ENCODE measurements at regions not wholly inside any gene's neighbourhood (a gene's known extent, or its start where the extent isn't known, plus 50 kb on each side); places are given as distances from the start of the nearest gene placed in this dataset.

GRCh38 chr6:102717737-102718456 is 1324.4 kb downstream of the GRIK2 start:
- no peak for DNase-seq
- in situ Hi-C loops (cut with HindIII; ENCODE audit: low pct_ligation_motif_present, low pct_unique_long_range_greater_than_20kb, low sequenced_read_pairs) = no loop called here

- no peak for DNase-seq
- in situ Hi-C loops (cut with HindIII; ENCODE audit: low pct_ligation_motif_present, low pct_unique_long_range_greater_than_20kb, low sequenced_read_pairs) = no loop called here
Measured at GRCh38 chr6:102717252-102717651, 1323.7 kb downstream of the GRIK2 start.

- in situ Hi-C loops (cut with HindIII; ENCODE audit: low pct_ligation_motif_present, low pct_unique_long_range_greater_than_20kb, low sequenced_read_pairs) = no loop called here
- no peak for DNase-seq
Measured at GRCh38 chr6:102701019-102701418, 1307.5 kb downstream of the GRIK2 start.

- in situ Hi-C loops (cut with HindIII; ENCODE audit: low pct_ligation_motif_present, low pct_unique_long_range_greater_than_20kb, low sequenced_read_pairs) = no loop called here
- DNase-seq = no peak
Measured at GRCh38 chr6:102686461-102686860, 1293.0 kb downstream of the GRIK2 start.

GRCh38 chr6:102680413-102680812 is 1286.9 kb downstream of the GRIK2 start:
- in situ Hi-C loops (cut with HindIII; ENCODE audit: low pct_ligation_motif_present, low pct_unique_long_range_greater_than_20kb, low sequenced_read_pairs) = no loop called here
- DNase-seq = no peak

GRCh38 chr6:102679865-102680264 is 1286.4 kb downstream of the GRIK2 start:
- DNase-seq = no peak
- in situ Hi-C loops (cut with HindIII; ENCODE audit: low pct_ligation_motif_present, low pct_unique_long_range_greater_than_20kb, low sequenced_read_pairs) = no loop called here

GRCh38 chr6:102677225-102677624 is 1283.7 kb downstream of the GRIK2 start:
- DNase-seq = no peak
- in situ Hi-C loops (cut with HindIII; ENCODE audit: low pct_ligation_motif_present, low pct_unique_long_range_greater_than_20kb, low sequenced_read_pairs) = no loop called here

GRCh38 chr6:102670735-102671134 is 1277.2 kb downstream of the GRIK2 start:
- no peak for DNase-seq
- in situ Hi-C loops (cut with HindIII; ENCODE audit: low pct_ligation_motif_present, low pct_unique_long_range_greater_than_20kb, low sequenced_read_pairs) = no loop called here

GRCh38 chr6:102662851-102663250 is 1269.3 kb downstream of the GRIK2 start:
- in situ Hi-C loops (cut with HindIII; ENCODE audit: low pct_ligation_motif_present, low pct_unique_long_range_greater_than_20kb, low sequenced_read_pairs) = no loop called here
- no peak for DNase-seq

GRCh38 chr6:102660303-102660702 is 1266.8 kb downstream of the GRIK2 start:
- no peak for DNase-seq
- in situ Hi-C loops (cut with HindIII; ENCODE audit: low pct_ligation_motif_present, low pct_unique_long_range_greater_than_20kb, low sequenced_read_pairs) = no loop called here

- in situ Hi-C loops (cut with HindIII; ENCODE audit: low pct_ligation_motif_present, low pct_unique_long_range_greater_than_20kb, low sequenced_read_pairs) = no loop called here
Measured at GRCh38 chr6:102655823-102656222, 1262.3 kb downstream of the GRIK2 start.

GRCh38 chr6:102641426-102641825 is 1247.9 kb downstream of the GRIK2 start:
- DNase-seq = no peak
- in situ Hi-C loops (cut with HindIII; ENCODE audit: low pct_ligation_motif_present, low pct_unique_long_range_greater_than_20kb, low sequenced_read_pairs) = no loop called here

More at GRCh38 chr6:102655823-102656222, 1262.3 kb downstream of the GRIK2 start:
- no peak for DNase-seq

- in situ Hi-C loops (cut with HindIII; ENCODE audit: low pct_ligation_motif_present, low pct_unique_long_range_greater_than_20kb, low sequenced_read_pairs) = no loop called here
Measured at GRCh38 chr6:102631921-102632320, 1238.4 kb downstream of the GRIK2 start.

GRCh38 chr6:102623201-102623600 is 1229.7 kb downstream of the GRIK2 start:
- in situ Hi-C loops (cut with HindIII; ENCODE audit: low pct_ligation_motif_present, low pct_unique_long_range_greater_than_20kb, low sequenced_read_pairs) = no loop called here
- no peak for DNase-seq

More at GRCh38 chr6:102631921-102632320, 1238.4 kb downstream of the GRIK2 start:
- DNase-seq = no peak

- in situ Hi-C loops (cut with HindIII; ENCODE audit: low pct_ligation_motif_present, low pct_unique_long_range_greater_than_20kb, low sequenced_read_pairs) = no loop called here
- DNase-seq = peak; percentile 18
Measured at GRCh38 chr6:102619585-102619984, 1226.1 kb downstream of the GRIK2 start.

GRCh38 chr6:102582569-102582968 is 1189.1 kb downstream of the GRIK2 start:
- DNase-seq = no peak
- in situ Hi-C loops (cut with HindIII; ENCODE audit: low pct_ligation_motif_present, low pct_unique_long_range_greater_than_20kb, low sequenced_read_pairs) = no loop called here

- in situ Hi-C loops (cut with HindIII; ENCODE audit: low pct_ligation_motif_present, low pct_unique_long_range_greater_than_20kb, low sequenced_read_pairs) = no loop called here
- no peak for DNase-seq
Measured at GRCh38 chr6:102581378-102582124, 1188.0 kb downstream of the GRIK2 start.

- in situ Hi-C loops (cut with HindIII; ENCODE audit: low pct_ligation_motif_present, low pct_unique_long_range_greater_than_20kb, low sequenced_read_pairs) = no loop called here
- DNase-seq = no peak
Measured at GRCh38 chr6:102571236-102571908, 1177.9 kb downstream of the GRIK2 start.

- no peak for DNase-seq
- in situ Hi-C loops (cut with HindIII; ENCODE audit: low pct_ligation_motif_present, low pct_unique_long_range_greater_than_20kb, low sequenced_read_pairs) = no loop called here
Measured at GRCh38 chr6:102562713-102563112, 1169.2 kb downstream of the GRIK2 start.
